Left cardiac atrium (tissue), 4 donors: ENCODE measurements at regions not wholly inside any gene's neighbourhood (a gene's known extent, or its start where the extent isn't known, plus 50 kb on each side); places are given as distances from the start of the nearest gene placed in this dataset.

ENCODE experiments used
- ATAC-seq, 2 donors: fragments of 200-7000 bp; cut with Tn5 transposase; one replicate each; pipeline ENCODE4 v1.9.1; 2020; ENCODE audit warnings: mild to moderate bottlenecking in 2 of 2, moderate library complexity in 2 of 2
- DNase-seq: peaks from one replicate; pipeline ENCODE4 v3.0.0-alpha.2; 2020
- intact Hi-C, 2 donors: fragments of 100-400 bp; cut with DNase I; formaldehyde crosslinking; loops; one replicate each; pipeline versions ENCODE4 v1.14.1 to v1.15.1; 2022 to 2023
- donor health status: DM: no; HTN: yes; CAD: no.
- donor health status: DM: no; HTN: yes; CAD: no; lungs with severe emphysema.
- donor health status: DM: yes; HTN: yes; CAD: no.
- donor health status: Dilated cardiomyopathy.

DNA sequence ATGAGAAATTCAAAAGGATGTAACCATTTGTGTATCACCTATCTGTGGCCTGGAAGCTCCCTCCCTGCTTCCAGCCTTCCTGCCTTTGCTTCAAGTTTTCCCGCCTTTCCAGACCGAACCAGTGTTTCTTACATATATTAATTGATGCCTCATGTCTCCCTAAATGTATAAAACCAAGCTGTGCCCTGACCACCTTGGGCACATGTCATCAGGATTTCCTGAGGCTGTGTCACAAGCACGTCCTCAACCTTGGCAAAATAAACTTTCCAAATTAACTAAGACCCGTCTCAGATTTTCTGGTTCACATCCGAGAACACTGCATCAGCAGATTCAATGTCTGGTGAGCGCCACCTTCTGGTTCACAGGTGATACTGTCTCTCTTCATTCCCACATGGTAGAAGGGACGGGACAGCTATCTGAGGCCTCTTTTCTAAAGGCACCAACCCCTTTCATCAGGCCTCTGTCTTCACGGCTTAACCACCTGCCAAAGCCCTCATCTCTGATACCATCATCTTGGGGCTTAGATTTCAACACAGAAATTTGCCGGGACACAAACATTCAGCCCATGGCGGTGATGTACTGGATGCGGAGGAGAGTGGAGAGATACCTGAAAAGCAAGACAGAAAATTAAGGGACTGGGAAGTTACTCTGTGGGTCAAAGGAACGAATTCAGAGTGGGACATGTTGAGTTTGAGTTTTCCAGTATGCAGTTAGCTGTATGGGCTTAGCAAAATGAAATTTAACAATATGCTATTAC lies 58.7 kb upstream of the PABPC3 start:
- intact Hi-C loops, result no loop called here
- ATAC-seq (peak; percentile 41 to 61), DNase-seq (peak; percentile 31)

GRCh38 chr13:25042151-25042865 lies 53.6 kb upstream of the PABPC3 start:
- intact Hi-C loops, result no loop called here
- DNase-seq (no peak), ATAC-seq (no peak)

DNA sequence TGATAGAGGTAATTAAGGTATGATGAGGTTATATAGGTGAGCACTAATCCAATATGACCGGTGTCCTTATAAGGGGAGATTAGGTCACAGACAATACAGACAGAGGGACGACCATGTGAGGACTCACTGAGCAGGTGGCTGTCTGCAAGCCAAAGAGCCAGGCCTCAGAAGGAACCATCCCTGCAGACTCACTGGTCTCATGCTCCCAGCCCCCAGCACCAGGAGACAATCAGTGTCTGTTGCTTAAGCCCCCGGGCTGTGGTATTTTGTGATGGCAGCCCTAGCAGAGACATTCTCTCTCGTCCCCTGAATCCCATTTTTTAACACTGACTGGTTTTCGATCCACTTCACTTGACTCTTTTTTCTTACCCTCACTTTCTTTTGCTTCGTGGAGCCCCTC lies 51.9 kb upstream of the PABPC3 start:
- intact Hi-C loops, result no loop called here
- ATAC-seq (no peak), DNase-seq (no peak)
